ENCODE measurements at regions not wholly inside any gene's neighbourhood (a gene's known extent, or its start where the extent isn't known, plus 50 kb on each side); places are given as distances from the start of the nearest gene placed in this dataset.

DNA sequence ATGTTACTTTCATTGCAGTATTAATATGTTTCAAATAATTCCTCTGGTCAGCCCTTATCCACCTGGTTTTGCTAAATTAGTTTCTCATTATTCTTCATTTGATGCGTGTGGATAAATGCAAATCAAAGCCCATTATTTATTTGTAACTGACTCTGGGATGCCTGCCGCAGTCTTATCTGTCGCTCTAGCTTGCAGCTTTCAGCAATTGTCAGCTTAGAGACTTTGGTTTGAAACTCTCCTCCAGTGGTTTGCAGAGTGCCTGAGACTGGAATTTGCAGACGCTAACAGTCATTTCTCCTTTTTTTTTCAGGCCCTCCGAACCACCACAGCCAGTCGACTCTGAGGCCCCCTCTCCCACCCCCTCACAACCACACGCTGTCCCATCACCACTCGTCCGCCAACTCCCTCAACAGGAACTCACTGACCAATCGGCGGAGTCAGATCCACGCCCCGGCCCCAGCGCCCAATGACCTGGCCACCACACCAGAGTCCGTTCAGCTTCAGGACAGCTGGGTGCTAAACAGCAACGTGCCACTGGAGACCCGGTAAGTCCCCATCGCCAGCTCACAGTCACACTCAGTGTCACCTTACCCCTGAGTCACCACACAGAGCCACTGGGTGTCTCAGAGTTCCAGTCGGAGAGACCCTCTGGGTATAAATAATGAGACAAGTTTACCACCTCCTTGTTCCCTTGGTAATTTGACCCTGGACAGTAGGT, 339.0 kb upstream of the WWC1 start:
- H3K4me3 ChIP-seq (ENCODE audit: low read length) = no peak overlapping the region
- TF ChIP-seq, protein P1, sequence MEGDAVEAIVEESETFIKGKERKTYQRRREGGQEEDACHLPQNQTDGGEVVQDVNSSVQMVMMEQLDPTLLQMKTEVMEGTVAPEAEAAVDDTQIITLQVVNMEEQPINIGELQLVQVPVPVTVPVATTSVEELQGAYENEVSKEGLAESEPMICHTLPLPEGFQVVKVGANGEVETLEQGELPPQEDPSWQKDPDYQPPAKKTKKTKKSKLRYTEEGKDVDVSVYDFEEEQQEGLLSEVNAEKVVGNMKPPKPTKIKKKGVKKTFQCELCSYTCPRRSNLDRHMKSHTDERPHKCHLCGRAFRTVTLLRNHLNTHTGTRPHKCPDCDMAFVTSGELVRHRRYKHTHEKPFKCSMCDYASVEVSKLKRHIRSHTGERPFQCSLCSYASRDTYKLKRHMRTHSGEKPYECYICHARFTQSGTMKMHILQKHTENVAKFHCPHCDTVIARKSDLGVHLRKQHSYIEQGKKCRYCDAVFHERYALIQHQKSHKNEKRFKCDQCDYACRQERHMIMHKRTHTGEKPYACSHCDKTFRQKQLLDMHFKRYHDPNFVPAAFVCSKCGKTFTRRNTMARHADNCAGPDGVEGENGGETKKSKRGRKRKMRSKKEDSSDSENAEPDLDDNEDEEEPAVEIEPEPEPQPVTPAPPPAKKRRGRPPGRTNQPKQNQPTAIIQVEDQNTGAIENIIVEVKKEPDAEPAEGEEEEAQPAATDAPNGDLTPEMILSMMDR (conservative IDR thresholded peaks at IDR 0.05; ENCODE audit: low read depth, low read length) = no peak
- no peak for DNase-seq (ENCODE audit: low read depth)

DNA sequence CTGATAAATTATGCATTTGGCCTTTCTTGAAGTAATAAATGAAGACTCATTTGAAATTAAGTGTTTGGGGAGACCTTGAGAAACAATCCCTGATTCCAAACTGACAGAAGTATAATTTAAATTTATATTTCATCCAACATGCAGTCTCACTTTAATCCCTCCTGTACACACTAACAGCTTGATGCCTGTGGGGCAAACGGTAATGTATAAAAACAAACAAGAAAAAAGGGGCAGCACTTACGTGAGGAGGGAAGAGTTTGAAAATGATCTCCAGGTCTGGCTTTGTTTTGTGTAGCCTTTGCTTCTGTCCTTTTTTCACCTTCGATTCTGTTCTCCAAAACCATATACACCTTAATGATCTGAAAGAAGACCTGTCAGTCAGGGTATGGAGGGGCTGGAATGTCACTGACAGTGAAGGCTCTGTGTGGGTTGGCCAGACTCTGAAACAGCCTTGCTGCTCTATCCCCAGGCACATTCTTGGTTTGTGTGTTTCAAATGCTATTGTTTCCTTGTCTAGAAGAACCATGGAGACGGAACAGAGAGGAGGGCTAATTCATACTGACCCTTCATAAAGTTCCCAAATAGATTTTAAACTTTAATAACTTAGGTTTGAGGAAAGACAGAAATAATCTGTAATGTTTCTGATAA, 338.2 kb upstream of the WWC1 start:
- no peak overlapping the region for H3K4me3 ChIP-seq (ENCODE audit: low read length)
- no peak for DNase-seq (ENCODE audit: low read depth)
- TF ChIP-seq, protein P1 (conservative IDR thresholded peaks at IDR 0.05; ENCODE audit: low read depth, low read length) = no peak

DNA sequence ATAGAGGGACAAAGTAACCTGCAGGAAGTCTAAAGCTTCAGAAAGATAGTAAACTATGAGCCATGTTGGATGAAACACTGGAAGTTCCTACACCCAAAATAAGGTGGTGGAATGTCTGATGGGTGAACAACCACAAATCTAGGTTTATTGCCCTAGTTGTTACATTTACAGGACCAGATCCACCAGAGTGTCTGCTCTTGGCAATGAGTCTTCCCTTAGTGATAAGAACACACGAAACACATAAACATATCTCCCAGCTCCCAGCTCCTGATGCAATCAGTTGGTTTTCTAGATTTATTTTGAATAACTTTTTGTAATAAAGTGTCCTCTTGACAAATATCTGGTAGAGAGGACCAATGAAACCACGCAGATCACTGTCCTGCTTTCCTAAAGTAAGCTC, 329.7 kb upstream of the WWC1 start:
- no peak overlapping the region for H3K4me3 ChIP-seq (ENCODE audit: low read length)
- no peak for DNase-seq (ENCODE audit: low read depth)
- TF ChIP-seq, protein P1 (conservative IDR thresholded peaks at IDR 0.05; ENCODE audit: low read depth, low read length) = no peak

DNA sequence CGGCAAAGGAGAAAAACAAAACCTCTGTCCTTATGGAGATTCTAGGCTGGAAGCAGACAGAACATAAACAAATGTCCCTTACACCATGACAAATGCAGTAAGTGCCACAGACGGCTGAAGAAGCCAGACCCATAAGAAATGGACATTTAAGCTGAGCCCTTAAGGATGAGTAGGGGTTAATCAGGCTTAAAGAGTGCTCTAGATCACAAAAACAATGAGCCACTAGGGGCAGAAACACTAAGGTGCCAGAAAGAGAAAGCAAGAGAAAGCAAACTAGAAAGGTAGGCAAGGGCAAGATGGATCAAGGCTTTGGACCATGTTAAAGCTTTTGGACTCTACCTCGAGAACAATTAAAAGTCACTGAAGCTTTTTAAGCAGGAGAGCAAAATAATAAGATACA, 326.9 kb upstream of the WWC1 start:
- no peak for DNase-seq (ENCODE audit: low read depth)
- no peak overlapping the region for H3K4me3 ChIP-seq (ENCODE audit: low read length)
- TF ChIP-seq, protein P1 (conservative IDR thresholded peaks at IDR 0.05; ENCODE audit: low read depth, low read length) = peak; percentile 40

DNA sequence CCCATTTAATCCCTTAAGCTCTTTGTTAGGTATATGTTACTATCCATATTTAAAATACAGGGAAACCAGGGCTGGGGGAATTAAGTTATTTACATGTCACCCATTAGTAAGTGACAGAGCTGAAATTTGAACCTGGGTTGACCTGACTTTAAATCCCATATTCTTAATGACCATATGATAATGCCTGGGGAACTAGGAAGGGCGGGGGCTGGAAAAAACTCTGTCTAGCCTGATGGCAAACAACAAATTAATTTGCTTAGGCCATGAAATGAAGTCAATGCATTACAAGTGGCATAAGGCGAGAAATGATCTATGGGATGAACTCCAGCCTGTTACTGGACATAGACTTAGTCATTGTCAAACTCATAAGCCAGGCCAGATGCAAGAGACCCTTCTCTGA, 325.7 kb upstream of the WWC1 start:
- TF ChIP-seq, protein P1 (conservative IDR thresholded peaks at IDR 0.05; ENCODE audit: low read depth, low read length) = no peak
- no peak overlapping the region for H3K4me3 ChIP-seq (ENCODE audit: low read length)

DNA sequence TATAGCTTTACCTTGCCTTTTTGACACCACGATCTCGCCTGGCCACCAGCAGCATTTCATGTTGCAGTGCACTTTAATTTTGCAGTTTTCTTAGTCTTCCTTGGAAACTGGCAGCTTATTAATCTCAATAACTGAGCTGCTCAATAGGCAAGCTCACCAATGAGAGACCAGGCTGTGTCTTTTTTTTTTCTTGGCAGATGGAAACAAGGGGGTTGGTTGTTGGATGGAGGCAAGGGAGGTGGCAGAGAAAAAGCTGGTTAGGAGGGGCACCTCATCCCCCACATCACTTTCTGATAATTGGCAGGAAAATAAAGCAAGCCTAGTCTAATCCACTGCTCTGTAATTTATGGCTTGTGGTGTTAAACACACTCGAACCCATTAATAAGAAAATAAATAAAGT, 324.5 kb upstream of the WWC1 start:
- no peak overlapping the region for H3K4me3 ChIP-seq (ENCODE audit: low read length)
- DNase-seq (ENCODE audit: low read depth) = no peak
- TF ChIP-seq, protein P1 (conservative IDR thresholded peaks at IDR 0.05; ENCODE audit: low read depth, low read length) = no peak

More for the DNA sequence above, 325.7 kb upstream of the WWC1 start:
- DNase-seq (ENCODE audit: low read depth) = no peak
